ENCODE measurements at regions not wholly inside any gene's neighbourhood (a gene's known extent, or its start where the extent isn't known, plus 50 kb on each side); places are given as distances from the start of the nearest gene placed in this dataset.
A peak's percentile ranks its signal among the peaks of the same experiment; 100 is the strongest.

DNA sequence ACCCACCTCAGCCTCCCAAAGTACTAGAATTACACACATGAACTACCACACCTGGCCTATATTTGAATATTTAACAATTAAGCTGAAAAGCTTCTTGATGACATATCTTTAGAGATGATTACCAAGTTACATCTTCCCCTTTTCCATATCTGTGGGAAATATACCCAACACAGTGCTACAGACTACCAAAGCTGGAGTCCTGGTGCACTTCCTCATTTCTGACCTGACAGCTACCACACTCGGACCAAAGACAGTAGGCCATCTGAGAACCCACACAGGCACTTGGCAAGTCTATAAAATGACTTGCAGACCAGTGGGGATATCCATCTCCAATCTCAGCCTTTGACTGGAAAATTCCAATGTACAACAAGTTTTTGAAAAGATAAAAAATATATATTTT lies 270.4 kb upstream of the KLF14 start:
- TF ChIP-seq, protein P1, sequence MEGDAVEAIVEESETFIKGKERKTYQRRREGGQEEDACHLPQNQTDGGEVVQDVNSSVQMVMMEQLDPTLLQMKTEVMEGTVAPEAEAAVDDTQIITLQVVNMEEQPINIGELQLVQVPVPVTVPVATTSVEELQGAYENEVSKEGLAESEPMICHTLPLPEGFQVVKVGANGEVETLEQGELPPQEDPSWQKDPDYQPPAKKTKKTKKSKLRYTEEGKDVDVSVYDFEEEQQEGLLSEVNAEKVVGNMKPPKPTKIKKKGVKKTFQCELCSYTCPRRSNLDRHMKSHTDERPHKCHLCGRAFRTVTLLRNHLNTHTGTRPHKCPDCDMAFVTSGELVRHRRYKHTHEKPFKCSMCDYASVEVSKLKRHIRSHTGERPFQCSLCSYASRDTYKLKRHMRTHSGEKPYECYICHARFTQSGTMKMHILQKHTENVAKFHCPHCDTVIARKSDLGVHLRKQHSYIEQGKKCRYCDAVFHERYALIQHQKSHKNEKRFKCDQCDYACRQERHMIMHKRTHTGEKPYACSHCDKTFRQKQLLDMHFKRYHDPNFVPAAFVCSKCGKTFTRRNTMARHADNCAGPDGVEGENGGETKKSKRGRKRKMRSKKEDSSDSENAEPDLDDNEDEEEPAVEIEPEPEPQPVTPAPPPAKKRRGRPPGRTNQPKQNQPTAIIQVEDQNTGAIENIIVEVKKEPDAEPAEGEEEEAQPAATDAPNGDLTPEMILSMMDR (conservative IDR thresholded peaks at IDR 0.05; ENCODE audit: low read depth, low read length): no peak
- no peak overlapping the region for H3K4me3 ChIP-seq (ENCODE audit: low read length)
- no peak for DNase-seq (ENCODE audit: low read depth)

DNA sequence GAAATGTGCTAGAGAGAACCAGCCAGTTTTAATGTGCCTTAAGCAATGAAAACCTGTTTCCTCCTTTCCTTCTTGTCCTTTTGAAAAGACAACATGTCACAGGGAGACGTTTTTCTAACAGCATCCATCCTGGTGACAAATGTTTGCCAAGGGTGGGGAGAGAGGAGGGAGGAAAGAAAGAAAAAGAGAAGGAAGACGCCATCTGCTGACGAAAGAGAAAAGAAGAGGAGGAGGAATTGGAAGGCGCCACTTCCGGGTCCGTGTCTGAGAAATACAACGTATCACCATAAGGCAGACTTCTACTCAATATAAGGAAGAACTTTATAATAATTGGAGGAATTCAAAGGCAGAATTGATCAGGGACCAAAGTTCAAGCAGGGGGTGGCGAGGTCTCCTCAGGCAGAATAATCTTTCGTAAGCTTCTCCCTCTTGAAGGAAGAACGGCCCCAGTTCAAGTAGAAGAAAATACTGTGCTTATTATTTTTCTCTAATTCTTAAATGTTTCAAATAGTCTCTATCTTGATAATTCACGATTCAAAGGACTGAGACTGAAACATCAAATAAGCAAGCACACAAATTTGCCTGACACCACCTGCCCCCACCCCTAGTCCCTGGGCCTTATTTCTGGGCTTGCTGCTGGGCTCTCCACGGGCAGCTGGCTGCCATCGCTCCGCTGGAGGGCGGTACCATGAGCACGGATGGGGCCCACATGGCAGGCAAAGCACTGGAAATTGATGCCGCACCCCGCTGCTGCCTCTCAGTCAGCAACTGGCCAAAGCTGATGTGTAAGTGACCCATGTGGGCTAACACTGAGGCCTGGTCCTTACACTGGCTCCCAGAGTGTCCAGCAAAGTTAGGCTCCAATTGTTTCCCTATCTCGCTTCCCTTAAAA lies 273.7 kb upstream of the KLF14 start:
- DNase-seq (ENCODE audit: low read depth): no peak
- H3K4me3 ChIP-seq (ENCODE audit: low read length): no peak overlapping the region
- TF ChIP-seq, protein P1 (conservative IDR thresholded peaks at IDR 0.05; ENCODE audit: low read depth, low read length): peak; percentile 64

DNA sequence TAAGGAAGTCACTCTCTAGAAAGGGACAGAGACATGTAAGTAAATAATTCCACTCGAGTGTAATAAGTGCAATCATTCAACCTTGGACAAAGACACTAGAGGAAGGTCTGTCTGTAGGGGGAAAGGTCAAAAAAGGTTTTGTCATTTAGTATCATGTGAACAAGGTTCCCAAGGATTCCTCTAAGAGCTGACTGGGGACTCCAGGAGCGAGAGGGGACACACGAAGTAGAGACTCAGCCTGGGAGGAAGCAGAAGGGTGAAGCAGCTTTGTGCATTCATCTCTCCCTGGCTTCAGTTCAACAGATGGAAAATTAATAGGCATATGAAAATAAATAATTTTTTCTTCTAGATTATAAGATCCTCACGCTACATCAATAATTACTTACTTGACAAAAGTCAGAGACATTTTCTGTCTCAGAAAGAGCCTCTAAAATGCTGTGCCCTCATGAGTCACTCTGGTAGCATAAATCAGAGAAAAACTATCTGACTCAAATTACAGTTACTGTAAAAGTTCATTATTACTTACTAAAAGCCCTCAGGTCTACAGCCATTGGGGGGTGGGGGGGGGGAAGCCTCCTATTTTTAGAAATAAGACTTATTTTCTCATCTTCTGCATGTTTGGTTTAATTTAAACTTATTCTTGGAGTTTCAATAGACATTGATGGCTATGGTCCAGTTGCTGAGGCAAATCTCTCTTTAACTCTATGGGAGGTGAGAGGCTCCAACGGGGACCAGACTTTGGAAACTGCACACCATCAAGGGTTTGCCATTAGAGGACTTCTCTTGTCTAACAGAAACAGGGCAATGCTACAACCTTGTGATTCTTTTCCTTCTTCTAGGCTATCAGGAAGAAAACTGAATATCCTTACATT lies 275.1 kb upstream of the KLF14 start:
- TF ChIP-seq, protein P1 (conservative IDR thresholded peaks at IDR 0.05; ENCODE audit: low read depth, low read length): no peak
- H3K4me3 ChIP-seq (ENCODE audit: low read length): no peak overlapping the region
- no peak for DNase-seq (ENCODE audit: low read depth)

DNA sequence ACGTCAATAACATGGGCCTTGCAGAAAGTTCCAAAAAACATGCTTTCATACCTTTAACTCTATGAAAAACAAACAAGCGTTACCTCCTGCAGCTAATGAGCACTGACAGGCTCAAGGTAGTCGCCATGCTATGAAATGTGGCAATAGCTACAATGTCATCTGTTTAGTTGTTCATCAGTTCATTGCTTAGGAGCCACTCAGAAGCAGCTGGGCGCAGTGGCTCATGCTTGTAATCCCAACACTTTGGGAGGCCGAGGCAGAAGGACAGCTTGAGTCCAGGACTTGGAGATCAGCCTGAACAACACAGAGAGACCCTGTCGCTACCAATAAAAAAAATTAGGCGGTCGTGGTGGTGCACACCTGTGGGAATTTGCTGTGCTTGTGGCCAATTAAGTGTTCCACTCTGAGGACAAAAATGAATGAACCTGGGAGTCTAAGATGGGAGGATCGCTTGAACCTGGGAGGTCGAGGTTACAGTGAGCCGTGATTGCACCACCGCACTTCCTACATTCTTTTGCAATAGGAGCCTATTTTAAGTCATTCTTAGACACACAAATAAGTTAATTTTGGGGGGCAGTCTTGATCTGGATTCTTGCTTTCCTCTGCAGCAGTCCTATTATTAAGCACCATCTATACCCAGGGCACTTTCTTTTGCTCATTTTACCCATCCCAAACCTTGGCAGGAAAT lies 276.2 kb upstream of the KLF14 start:
- TF ChIP-seq, protein P1 (conservative IDR thresholded peaks at IDR 0.05; ENCODE audit: low read depth, low read length): no peak
- H3K4me3 ChIP-seq (ENCODE audit: low read length): no peak overlapping the region
- DNase-seq (ENCODE audit: low read depth): no peak

DNA sequence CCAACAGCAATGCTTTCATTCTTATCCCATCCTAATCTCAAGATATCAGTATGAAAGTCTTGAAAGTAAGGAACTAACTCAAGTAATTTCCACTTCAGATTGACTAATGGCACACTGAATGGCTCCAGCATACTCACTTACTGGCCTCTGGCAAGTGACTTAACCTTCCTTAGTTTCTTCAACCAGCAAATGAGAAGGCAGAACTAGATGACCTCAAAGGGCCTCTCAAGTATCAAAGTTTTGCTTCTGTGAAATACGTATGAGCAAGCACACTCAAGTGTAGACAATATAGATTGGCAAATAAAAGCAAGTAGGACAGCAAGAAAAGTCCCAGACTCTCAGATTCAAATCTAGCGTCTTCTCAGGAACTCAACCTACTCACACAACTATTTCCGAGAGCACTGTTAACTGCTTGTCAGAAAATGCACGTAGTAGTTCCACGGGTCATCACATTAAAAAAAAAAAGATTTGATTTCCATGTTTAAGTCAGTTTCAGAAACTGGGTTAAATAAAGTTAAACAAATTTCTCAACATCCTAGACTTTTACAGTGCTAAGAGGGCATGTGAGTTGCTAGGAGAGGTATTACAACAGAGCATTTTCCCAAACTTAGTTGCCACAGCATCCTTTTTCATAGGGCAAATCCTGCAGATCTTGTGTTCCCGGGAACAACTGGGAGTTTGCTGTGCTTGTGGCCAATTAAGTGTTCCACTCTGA lies 276.9 kb upstream of the KLF14 start:
- DNase-seq (ENCODE audit: low read depth): no peak
- H3K4me3 ChIP-seq (ENCODE audit: low read length): no peak overlapping the region
- TF ChIP-seq, protein P1 (conservative IDR thresholded peaks at IDR 0.05; ENCODE audit: low read depth, low read length): no peak

DNA sequence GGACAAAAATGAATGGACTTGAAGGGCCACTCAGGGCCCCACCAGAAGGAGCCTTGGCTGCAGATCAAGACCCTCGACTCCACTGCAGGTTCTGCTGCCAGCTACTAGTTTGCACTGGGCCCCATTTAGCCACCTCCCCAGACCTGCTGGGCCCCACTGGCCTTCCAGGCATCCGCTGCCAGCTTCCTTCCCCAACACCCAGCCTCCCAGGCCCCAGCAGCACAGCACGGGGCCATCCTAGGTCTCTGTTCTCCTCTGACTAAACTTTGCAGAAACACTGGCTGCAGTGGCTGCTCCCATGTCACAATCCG lies 277.4 kb upstream of the KLF14 start:
- DNase-seq (ENCODE audit: low read depth): no peak
- TF ChIP-seq, protein P1 (conservative IDR thresholded peaks at IDR 0.05; ENCODE audit: low read depth, low read length): no peak
- H3K4me3 ChIP-seq (ENCODE audit: low read length): no peak overlapping the region
